ENCODE measurements at regions not wholly inside any gene's neighbourhood (a gene's known extent, or its start where the extent isn't known, plus 50 kb on each side); places are given as distances from the start of the nearest gene placed in this dataset.
A peak's percentile ranks its signal among the peaks of the same experiment; 100 is the strongest.
"Not testable (repeated sequence)": the region's sequence is repeated elsewhere in the genome, so short reads cannot be mapped to it uniquely, and the experiment has no call there.

GRCh38 chr18:38551881-38552280 lies 986.3 kb upstream of the CELF4 start:
- TF ChIP-seq JUND (IDR thresholded peaks at IDR 0.05; ENCODE audit: low read depth): no peak
- peak in 1 of 2 experiments; percentile 1 for DNase-seq (ENCODE audit: low read depth in 1 of 2, low spot score in 1 of 2)
- in situ Hi-C loops (cut with HindIII; ENCODE audit: low pct_unique_long_range_greater_than_20kb, low sequenced_read_pairs): no loop called here

- in situ Hi-C loops (cut with HindIII; ENCODE audit: low pct_unique_long_range_greater_than_20kb, low sequenced_read_pairs): no loop called here
- peak in 1 of 2 experiments; percentile 69 for DNase-seq (ENCODE audit: low read depth in 1 of 2, low spot score in 1 of 2)
- no peak for TF ChIP-seq JUND (IDR thresholded peaks at IDR 0.05; ENCODE audit: low read depth)
Observed at GRCh38 chr18:38545071-38545470, 979.5 kb upstream of the CELF4 start.

- no peak for TF ChIP-seq JUND (IDR thresholded peaks at IDR 0.05; ENCODE audit: low read depth)
- in situ Hi-C loops (cut with HindIII; ENCODE audit: low pct_unique_long_range_greater_than_20kb, low sequenced_read_pairs): no loop called here
- DNase-seq (ENCODE audit: low read depth in 1 of 2, low spot score in 1 of 2): no peak
Observed at GRCh38 chr18:38539856-38540255, 974.3 kb upstream of the CELF4 start.

- DNase-seq (ENCODE audit: low read depth in 1 of 2, low spot score in 1 of 2): no peak
- no peak for TF ChIP-seq JUND (IDR thresholded peaks at IDR 0.05; ENCODE audit: low read depth)
Observed at GRCh38 chr18:38539371-38539770, 973.8 kb upstream of the CELF4 start.

GRCh38 chr18:38534073-38534472 lies 968.5 kb upstream of the CELF4 start:
- no peak for TF ChIP-seq JUND (IDR thresholded peaks at IDR 0.05; ENCODE audit: low read depth)
- in situ Hi-C loops (cut with HindIII; ENCODE audit: low pct_unique_long_range_greater_than_20kb, low sequenced_read_pairs): no loop called here
- no peak for DNase-seq (ENCODE audit: low read depth in 1 of 2, low spot score in 1 of 2)

More at GRCh38 chr18:38539371-38539770, 973.8 kb upstream of the CELF4 start:
- in situ Hi-C loops (cut with HindIII; ENCODE audit: low pct_unique_long_range_greater_than_20kb, low sequenced_read_pairs): no loop called here

- in situ Hi-C loops (cut with HindIII; ENCODE audit: low pct_unique_long_range_greater_than_20kb, low sequenced_read_pairs): no loop called here
- TF ChIP-seq JUND (IDR thresholded peaks at IDR 0.05; ENCODE audit: low read depth): no peak
- DNase-seq (ENCODE audit: low read depth in 1 of 2, low spot score in 1 of 2): no peak
Observed at GRCh38 chr18:38526922-38527321, 961.3 kb upstream of the CELF4 start.

- no peak for DNase-seq (ENCODE audit: low read depth in 1 of 2, low spot score in 1 of 2)
- TF ChIP-seq JUND (IDR thresholded peaks at IDR 0.05; ENCODE audit: low read depth): no peak
- in situ Hi-C loops (cut with HindIII; ENCODE audit: low pct_unique_long_range_greater_than_20kb, low sequenced_read_pairs): no loop called here
Observed at GRCh38 chr18:38525039-38525438, 959.4 kb upstream of the CELF4 start.

GRCh38 chr18:38520786-38521185 lies 955.2 kb upstream of the CELF4 start:
- DNase-seq (ENCODE audit: low read depth in 1 of 2, low spot score in 1 of 2): no peak
- in situ Hi-C loops (cut with HindIII; ENCODE audit: low pct_unique_long_range_greater_than_20kb, low sequenced_read_pairs): no loop called here
- TF ChIP-seq JUND (IDR thresholded peaks at IDR 0.05; ENCODE audit: low read depth): no peak

- no peak for DNase-seq (ENCODE audit: low read depth in 1 of 2, low spot score in 1 of 2)
- in situ Hi-C loops (cut with HindIII; ENCODE audit: low pct_unique_long_range_greater_than_20kb, low sequenced_read_pairs): no loop called here
- no peak for TF ChIP-seq JUND (IDR thresholded peaks at IDR 0.05; ENCODE audit: low read depth)
Observed at GRCh38 chr18:38502539-38502938, 936.9 kb upstream of the CELF4 start.

GRCh38 chr18:38497266-38497665 lies 931.7 kb upstream of the CELF4 start:
- in situ Hi-C loops (cut with HindIII; ENCODE audit: low pct_unique_long_range_greater_than_20kb, low sequenced_read_pairs): no loop called here
- DNase-seq (ENCODE audit: low read depth in 1 of 2, low spot score in 1 of 2): no peak
- TF ChIP-seq JUND (IDR thresholded peaks at IDR 0.05; ENCODE audit: low read depth): no peak

GRCh38 chr18:38496222-38496793 lies 930.7 kb upstream of the CELF4 start:
- no peak for DNase-seq (ENCODE audit: low read depth in 1 of 2, low spot score in 1 of 2)
- in situ Hi-C loops (cut with HindIII; ENCODE audit: low pct_unique_long_range_greater_than_20kb, low sequenced_read_pairs): no loop called here
- TF ChIP-seq JUND (IDR thresholded peaks at IDR 0.05; ENCODE audit: low read depth): no peak

GRCh38 chr18:38494065-38494464 lies 928.5 kb upstream of the CELF4 start:
- no peak for TF ChIP-seq JUND (IDR thresholded peaks at IDR 0.05; ENCODE audit: low read depth)
- in situ Hi-C loops (cut with HindIII; ENCODE audit: low pct_unique_long_range_greater_than_20kb, low sequenced_read_pairs): no loop called here
- DNase-seq (ENCODE audit: low read depth in 1 of 2, low spot score in 1 of 2): no peak

GRCh38 chr18:38491195-38491594 lies 925.6 kb upstream of the CELF4 start:
- TF ChIP-seq JUND (IDR thresholded peaks at IDR 0.05; ENCODE audit: low read depth): no peak
- DNase-seq (ENCODE audit: low read depth in 1 of 2, low spot score in 1 of 2): peak; percentile 2 to 36
- in situ Hi-C loops (cut with HindIII; ENCODE audit: low pct_unique_long_range_greater_than_20kb, low sequenced_read_pairs): no loop called here

- in situ Hi-C loops (cut with HindIII; ENCODE audit: low pct_unique_long_range_greater_than_20kb, low sequenced_read_pairs); DNase-seq (ENCODE audit: low read depth in 1 of 2, low spot score in 1 of 2): not testable (repeated sequence)
Observed at GRCh38 chr18:38489721-38490120, 924.1 kb upstream of the CELF4 start.

All from T47D (cell line).